ENCODE measurements at regions not wholly inside any gene's neighbourhood (a gene's known extent, or its start where the extent isn't known, plus 50 kb on each side); places are given as distances from the start of the nearest gene placed in this dataset.

- no peaks in the 10 kb centered on the region for H3F3A ChIP-seq (replicated peaks; ENCODE audit: low read depth)
- H3K9me2 ChIP-seq (ENCODE audit: insufficient read depth) = no peaks in the 10 kb centered on the region
- no peaks in the 10 kb centered on the region for H4K20me1 ChIP-seq (replicated peaks; ENCODE audit: insufficient read depth)
- no peak overlapping the region for H3K4me3 Mint-ChIP-seq
- H3K4me1 Mint-ChIP-seq = no peaks in the 10 kb centered on the region
- no peaks in the 10 kb centered on the region for H3K4me1 ChIP-seq (ENCODE audit: insufficient read depth)
- TF ChIP-seq STAT1 (IDR thresholded peaks at IDR 0.05; ENCODE audit: unreplicated experiment) = no peak
- no peak overlapping the region for H3K4me3 ChIP-seq
- H3K36me3 Mint-ChIP-seq (ENCODE audit: low read depth) = peaks cover 8% of the 10 kb centered on the region
- H2AFZ ChIP-seq = no peak overlapping the region
- DNase-seq (ENCODE audit: low spot score) (no peak), ATAC-seq (no peak)
- H3K27ac ChIP-seq (ENCODE audit: low read depth) = no peak overlapping the region
- H3K27me3 Mint-ChIP-seq (ENCODE audit: insufficient read depth, low read depth, poor library complexity) = no peaks in the 10 kb centered on the region
- H3K27me3 ChIP-seq (ENCODE audit: insufficient read depth) = no peaks in the 10 kb centered on the region
- H3K4me2 ChIP-seq = no peak overlapping the region
- H3K27ac Mint-ChIP-seq = no peak overlapping the region
- H3K79me2 ChIP-seq (replicated peaks; ENCODE audit: insufficient read depth) = no peaks in the 10 kb centered on the region
- H3K36me3 ChIP-seq (ENCODE audit: insufficient read depth) = no peaks in the 10 kb centered on the region; the same call in 1 of the 2 replicates
- H3K9me3 Mint-ChIP-seq = peaks cover 71% of the 10 kb centered on the region
Measured at GRCh38 chr16:25568991-25569390, 122.8 kb upstream of the HS3ST4 start.

DNA sequence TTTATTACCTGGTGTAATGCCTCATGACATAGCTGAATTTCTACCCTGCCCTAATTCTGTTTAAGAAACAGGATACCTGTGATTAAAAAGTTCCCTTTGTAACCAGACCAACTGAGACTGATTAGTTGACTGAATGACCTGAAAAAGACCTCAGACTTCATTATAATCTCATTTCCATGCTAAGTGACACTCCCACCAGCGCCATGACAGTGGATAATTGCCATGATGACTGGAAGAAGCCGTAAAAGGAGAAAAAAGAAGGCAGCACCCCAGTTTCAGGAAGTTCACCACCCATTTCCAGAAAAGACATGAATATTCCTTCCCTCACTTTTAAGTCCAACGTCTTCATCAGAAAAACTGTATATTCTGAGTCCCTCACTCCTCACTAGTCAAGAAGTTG lies 125.6 kb upstream of the HS3ST4 start:
- no peaks in the 10 kb centered on the region for H3K27me3 Mint-ChIP-seq (ENCODE audit: insufficient read depth, low read depth, poor library complexity)
- Histone ChIP-seq H3K79me2 (replicated peaks; ENCODE audit: insufficient read depth) (no peaks in the 10 kb centered on the region), H3K36me3 (ENCODE audit: insufficient read depth) (no peaks in the 10 kb centered on the region; the same call in 1 of the 2 replicates), H4K20me1 (replicated peaks; ENCODE audit: insufficient read depth) (no peaks in the 10 kb centered on the region), H3K4me1 (ENCODE audit: insufficient read depth) (no peaks in the 10 kb centered on the region), H3F3A (replicated peaks; ENCODE audit: low read depth) (no peaks in the 10 kb centered on the region), H3K9me2 (ENCODE audit: insufficient read depth) (no peaks in the 10 kb centered on the region), H2AFZ (no peak overlapping the region), H3K4me3 (no peak overlapping the region), H3K4me2 (no peak overlapping the region), H3K27me3 (ENCODE audit: insufficient read depth) (no peaks in the 10 kb centered on the region), H3K27ac (ENCODE audit: low read depth) (no peak overlapping the region)
- H3K27ac Mint-ChIP-seq = no peak overlapping the region
- peaks cover 82% of the 10 kb centered on the region for H3K9me3 Mint-ChIP-seq
- no peak for DNase-seq (ENCODE audit: low spot score)
- peaks cover 12% of the 10 kb centered on the region for H3K36me3 Mint-ChIP-seq (ENCODE audit: low read depth)
- no peak for ATAC-seq
- no peak overlapping the region for H3K4me3 Mint-ChIP-seq
- H3K4me1 Mint-ChIP-seq = no peaks in the 10 kb centered on the region
- TF ChIP-seq, protein P1, sequence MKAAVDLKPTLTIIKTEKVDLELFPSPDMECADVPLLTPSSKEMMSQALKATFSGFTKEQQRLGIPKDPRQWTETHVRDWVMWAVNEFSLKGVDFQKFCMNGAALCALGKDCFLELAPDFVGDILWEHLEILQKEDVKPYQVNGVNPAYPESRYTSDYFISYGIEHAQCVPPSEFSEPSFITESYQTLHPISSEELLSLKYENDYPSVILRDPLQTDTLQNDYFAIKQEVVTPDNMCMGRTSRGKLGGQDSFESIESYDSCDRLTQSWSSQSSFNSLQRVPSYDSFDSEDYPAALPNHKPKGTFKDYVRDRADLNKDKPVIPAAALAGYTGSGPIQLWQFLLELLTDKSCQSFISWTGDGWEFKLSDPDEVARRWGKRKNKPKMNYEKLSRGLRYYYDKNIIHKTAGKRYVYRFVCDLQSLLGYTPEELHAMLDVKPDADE (IDR thresholded peaks at IDR 0.05) = no peak
- TF ChIP-seq CREB1 (CRISPR knock-in tag; IDR thresholded peaks at IDR 0.05; ENCODE audit: low read depth) = no peak
- TF ChIP-seq ZNF462 (CRISPR knock-in tag; IDR thresholded peaks at IDR 0.05) = no peak
- TF ChIP-seq JUNB (IDR thresholded peaks at IDR 0.05; ENCODE audit: unreplicated experiment) = no peak
- no peak for TF ChIP-seq REST (IDR thresholded peaks at IDR 0.05; ENCODE audit: unreplicated experiment)
- TF ChIP-seq STAT1 (IDR thresholded peaks at IDR 0.05; ENCODE audit: unreplicated experiment) = no peak
- TF ChIP-seq ZNF114 (CRISPR knock-in tag; IDR thresholded peaks at IDR 0.05) = no peak
- no peak for TF ChIP-seq CTCF (conservative IDR thresholded peaks at IDR 0.05; ENCODE audit: low read depth in 2 of 2)
- TF ChIP-seq ZNF331 (CRISPR knock-in tag; IDR thresholded peaks at IDR 0.05; ENCODE audit: low read depth) = no peak
- TF ChIP-seq NANOG (IDR thresholded peaks at IDR 0.05; ENCODE audit: borderline replicate concordance) = no peak

All from GM23338 (cell line).